ENCODE measurements at regions not wholly inside any gene's neighbourhood (a gene's known extent, or its start where the extent isn't known, plus 50 kb on each side); places are given as distances from the start of the nearest gene placed in this dataset.

GRCh38 chr1:119286587-119287181, 81.9 kb upstream of the HAO2 start:
- ATAC-seq = no peak
- Histone ChIP-seq H3K36me3 (no peaks in the 10 kb centered on the region), H3K9me3 (no peaks in the 10 kb centered on the region), H3K4me1 (no peaks in the 10 kb centered on the region), H3K4me3 (no peak overlapping the region), H3K27ac (no peak overlapping the region), H3K27me3 (no peaks in the 10 kb centered on the region)
- TF ChIP-seq EP300 (IDR thresholded peaks at IDR 0.05) (no peak), CTCF (IDR thresholded peaks at IDR 0.05) (no peak), POLR2A (IDR thresholded peaks at IDR 0.05) (no peak), POLR2AphosphoS5 (IDR thresholded peaks at IDR 0.05) (no peak)
- 42 to 51% methylated on average over 5 to 8 of the region's 8 CpGs for WGBS, 2 donors (ENCODE audit: low coverage in 1 of 2)

- H3K27ac ChIP-seq = no peak overlapping the region
- 54 to 59% methylated on average over 3 of the region's 3 CpGs for WGBS, 2 donors (ENCODE audit: low coverage in 1 of 2)
- no peaks in the 10 kb centered on the region for H3K27me3 ChIP-seq
- H3K36me3 ChIP-seq = no peaks in the 10 kb centered on the region
- H3K4me1 ChIP-seq = no peaks in the 10 kb centered on the region
- ATAC-seq = no peak
- no peak overlapping the region for H3K4me3 ChIP-seq
- no peaks in the 10 kb centered on the region for H3K9me3 ChIP-seq
- TF ChIP-seq POLR2A (IDR thresholded peaks at IDR 0.05) (no peak), POLR2AphosphoS5 (IDR thresholded peaks at IDR 0.05) (no peak)
Observed at GRCh38 chr1:119288751-119289150, 79.8 kb upstream of the HAO2 start.

DNA sequence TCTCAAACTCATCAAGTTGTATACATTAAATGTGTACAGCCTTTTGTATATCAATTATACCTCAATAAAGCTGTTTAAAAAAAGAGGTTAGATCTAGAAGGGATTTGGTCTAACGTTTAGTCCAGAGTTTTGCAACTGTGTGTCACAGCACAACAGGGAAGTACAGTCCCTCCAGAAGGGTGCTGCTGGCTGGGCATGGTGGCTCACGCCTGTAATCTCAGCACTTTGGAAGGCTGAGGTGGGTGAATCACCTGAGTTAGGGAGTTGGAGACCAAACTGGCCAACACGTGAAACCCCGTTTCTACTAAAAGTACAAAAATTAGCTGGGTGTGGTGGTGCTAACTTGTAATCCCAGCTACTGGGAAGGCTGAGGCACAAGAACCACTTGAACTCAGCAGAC, 78.3 kb upstream of the HAO2 start:
- Histone ChIP-seq H3K4me3 (no peak overlapping the region), H3K4me1 (no peaks in the 10 kb centered on the region), H3K36me3 (no peaks in the 10 kb centered on the region), H3K27me3 (no peaks in the 10 kb centered on the region), H3K27ac (no peak overlapping the region), H3K9me3 (no peaks in the 10 kb centered on the region)
- no peak for ATAC-seq
- TF ChIP-seq EP300 (IDR thresholded peaks at IDR 0.05) (no peak), POLR2A (IDR thresholded peaks at IDR 0.05) (no peak), CTCF (IDR thresholded peaks at IDR 0.05) (no peak)
- 71 to 78% methylated on average over 1 to 4 of the region's 4 CpGs for WGBS, 2 donors (ENCODE audit: low coverage in 1 of 2)

DNA sequence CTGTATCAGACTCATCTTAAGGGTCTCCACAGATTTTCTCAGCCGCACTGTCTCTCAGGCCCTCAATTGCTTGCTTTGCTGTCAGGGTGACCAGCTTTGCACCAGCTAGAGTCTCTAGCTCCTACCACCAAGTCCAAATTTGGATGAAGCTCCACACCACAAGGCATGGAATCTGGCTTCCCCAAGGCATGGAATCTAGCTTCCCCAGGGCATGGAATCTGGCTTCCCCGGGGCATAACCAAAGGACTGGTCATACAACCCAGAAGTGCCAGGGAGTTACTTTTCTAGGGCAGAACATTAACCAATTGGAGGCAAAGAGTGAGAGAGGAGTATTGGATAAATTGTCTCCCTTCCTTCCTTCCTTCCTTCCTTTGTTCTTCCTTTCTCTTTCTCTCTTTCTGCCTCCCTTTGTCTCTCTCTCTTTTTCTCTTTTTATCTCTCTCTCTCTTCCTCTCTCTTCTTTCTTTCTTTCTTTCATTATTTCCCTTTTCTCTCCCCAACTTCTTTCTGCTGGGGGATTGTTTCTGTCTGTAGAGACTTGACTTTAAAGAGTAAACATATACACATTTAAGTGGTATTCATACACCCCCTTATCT, 76.9 kb upstream of the HAO2 start:
- Histone ChIP-seq H3K4me1 (no peaks in the 10 kb centered on the region), H3K4me3 (no peak overlapping the region), H3K27ac (no peak overlapping the region), H3K36me3 (no peaks in the 10 kb centered on the region), H3K27me3 (no peaks in the 10 kb centered on the region), H3K9me3 (no peaks in the 10 kb centered on the region)
- ATAC-seq = no peak
- 0% methylated on average over 1 of the region's 2 CpGs; no CpG with 5 or more reads in 1 of the 2 donors for WGBS, 2 donors (ENCODE audit: low coverage in 1 of 2)
- TF ChIP-seq POLR2A (IDR thresholded peaks at IDR 0.05) (no peak), CTCF (IDR thresholded peaks at IDR 0.05) (no peak), POLR2AphosphoS5 (IDR thresholded peaks at IDR 0.05) (no peak), EP300 (IDR thresholded peaks at IDR 0.05) (no peak)

GRCh38 chr1:119293797-119294196, 74.8 kb upstream of the HAO2 start:
- TF ChIP-seq POLR2AphosphoS5 (IDR thresholded peaks at IDR 0.05) = no peak
- TF ChIP-seq CTCF (IDR thresholded peaks at IDR 0.05) = no peak
- no peak for TF ChIP-seq EP300 (IDR thresholded peaks at IDR 0.05)
- Histone ChIP-seq H3K4me3 (no peak overlapping the region), H3K27me3 (no peaks in the 10 kb centered on the region), H3K36me3 (no peaks in the 10 kb centered on the region), H3K9me3 (no peaks in the 10 kb centered on the region), H3K4me1 (no peaks in the 10 kb centered on the region), H3K27ac (no peak overlapping the region)
- ATAC-seq = no peak
- 40 to 60% methylated on average over 1 to 3 of the region's 3 CpGs for WGBS, 2 donors (ENCODE audit: low coverage in 1 of 2)

All from gastroesophageal sphincter (tissue), 4 donors.